Adrenal gland (tissue), 9 donors: ENCODE measurements at regions not wholly inside any gene's neighbourhood (a gene's known extent, or its start where the extent isn't known, plus 50 kb on each side); places are given as distances from the start of the nearest gene placed in this dataset.

ENCODE experiments used
- DNase-seq, 7 donors: peaks; one replicate each; pipeline ENCODE4 v3.0.0-alpha.2; 2019 to 2020
- H3K27ac ChIP-seq, 5 donors: fragments of 200-600 bp; sonication (generic) in 4 of 5; 1 replicate in 3 of 5; 2 replicates in 2 of 5; pipeline versions ENCODE4 v1.5.1 to v1.8.0; 2016 to 2020; ENCODE audit warnings: mild to moderate bottlenecking in 1 of 5
- H3K27me3 ChIP-seq: fragments of 200-600 bp; 2 replicates; pipeline ENCODE4 v1.8.0; 2021
- H3K36me3 ChIP-seq, 2 donors: fragments of 200-600 bp; replicated peaks in 1 of 2; 1 replicate in 1 of 2; 2 replicates in 1 of 2; pipeline versions ENCODE4 v1.5.1 to v1.8.0; 2018 to 2022
- H3K4me1 ChIP-seq, 2 donors: fragments of 200-600 bp; replicated peaks in 1 of 2; 1 replicate in 1 of 2; 2 replicates in 1 of 2; pipeline versions ENCODE4 v1.5.1 to v1.8.0; 2018 to 2021
- H3K4me3 ChIP-seq, 4 donors: fragments of 200-600 bp; sonication (generic) in 3 of 4; one replicate each; pipeline ENCODE4 v1.5.1; 2016 to 2018
- H3K9me3 ChIP-seq, 3 donors: fragments of 200-600 bp; sonication (generic) in 1 of 3; replicated peaks in 1 of 3; 1 replicate in 2 of 3; 2 replicates in 1 of 3; pipeline versions ENCODE4 v1.5.1 to v1.8.0; 2016 to 2021
- CTCF ChIP-seq, 6 experiments: fragments of 450-650 bp in 4 of 6; fragments of 200-600 bp in 2 of 6; sonication (generic) in 1 of 6; IDR thresholded peaks; 1 replicate in 5 of 6; 2 replicates in 1 of 6; pipeline versions ENCODE4 v1.5.1 to v1.8.0; 2016 to 2021; ENCODE audit warnings: antibody characterized with exemption in 6 of 6, mild to moderate bottlenecking in 2 of 6, moderate library complexity in 1 of 6
- POLR2A ChIP-seq, 2 donors: fragments of 450-650 bp; IDR thresholded peaks; one replicate each; pipeline ENCODE4 v1.6.1; 2017; ENCODE audit warnings: antibody characterized with exemption in 2 of 2, mild to moderate bottlenecking in 2 of 2, moderate library complexity in 1 of 2
- WGBS, 4 donors: extraction: QIAGEN DNeasy Blood & Tissue Kit in 2 of 4; methylation state at CpG; one replicate each; pipeline versions ENCODE4 v1.1.5 to v1.1.7; 2013 to 2017; 5-methylcytosine and 5-hydroxymethylcytosine counted together
- intact Hi-C, 2 donors: fragments of 100-400 bp; cut with DNase I; formaldehyde crosslinking; loops; one replicate each; pipeline versions ENCODE4 v1.14.1 to v1.15.0; 2022 to 2023
- donor health status: healthy with polysubstance abuse.
- donor health status: Bipolar disorder and iron deficiency.
- donor health status: DM: yes; HTN: yes; CAD: no.
- donor health status: DM: no; HTN: no; CAD: no.
- donor health status: DM: no; HTN: no; CAD: no.

GRCh38 chr12:20211541-20211940 lies 156.8 kb upstream of the PDE3A start:
- intact Hi-C loops = no loop called here
- H3K27ac ChIP-seq = peak overlapping the region in 2 of 5 donors; percentile 65
- no peaks in the 10 kb centered on the region for H3K9me3 ChIP-seq
- 30 to 56% (median 45%) methylated on average over 3 of the region's 3 CpGs for WGBS, 4 donors
- no peak overlapping the region for H3K4me3 ChIP-seq
- TF ChIP-seq CTCF (IDR thresholded peaks at IDR 0.05) (no peak), POLR2A (IDR thresholded peaks at IDR 0.05) (no peak)
- H3K36me3 ChIP-seq = no peaks in the 10 kb centered on the region
- no peak for DNase-seq
- no peaks in the 10 kb centered on the region for H3K27me3 ChIP-seq
- peaks cover 0 to 33% of the 10 kb centered on the region in 2 donors for H3K4me1 ChIP-seq

GRCh38 chr12:20211981-20212421 lies 156.3 kb upstream of the PDE3A start:
- H3K4me3 ChIP-seq = peak overlapping the region in 1 of 4 donors; percentile 36
- no peaks in the 10 kb centered on the region for H3K27me3 ChIP-seq
- no peak for TF ChIP-seq POLR2A (IDR thresholded peaks at IDR 0.05)
- TF ChIP-seq CTCF (IDR thresholded peaks at IDR 0.05) = no peak
- peaks cover 0 to 33% of the 10 kb centered on the region in 2 donors for H3K4me1 ChIP-seq
- no peaks in the 10 kb centered on the region for H3K9me3 ChIP-seq
- H3K36me3 ChIP-seq = no peaks in the 10 kb centered on the region
- peak overlapping the region in 4 of 5 donors; percentile 43 to 65 (median 56) for H3K27ac ChIP-seq
- DNase-seq = no peak
- intact Hi-C loops = no loop called here
- WGBS, 4 donors = 15 to 22% (median 17%) methylated on average over 2 of the region's 2 CpGs

- 30 to 32% (median 31%) methylated on average over 9 of the region's 9 CpGs for WGBS, 4 donors
- Histone ChIP-seq H3K4me1 (peaks cover 0 to 33% of the 10 kb centered on the region in 2 donors), H3K4me3 (peak overlapping the region in 1 of 4 donors; percentile 36), H3K9me3 (no peaks in the 10 kb centered on the region), H3K27me3 (no peaks in the 10 kb centered on the region), H3K36me3 (no peaks in the 10 kb centered on the region), H3K27ac (peak overlapping the region in 4 of 5 donors; percentile 43 to 65 (median 56))
- intact Hi-C loops = no loop called here
- peak; percentile 64 to 92 (median 84) for DNase-seq
- no peak for TF ChIP-seq CTCF (IDR thresholded peaks at IDR 0.05)
- no peak for TF ChIP-seq POLR2A (IDR thresholded peaks at IDR 0.05)
Observed at GRCh38 chr12:20212658-20213555, 155.4 kb upstream of the PDE3A start.

- intact Hi-C loops = no loop called here
- no peak for TF ChIP-seq CTCF (IDR thresholded peaks at IDR 0.05)
- no peak for TF ChIP-seq POLR2A (IDR thresholded peaks at IDR 0.05)
- Histone ChIP-seq H3K4me3 (no peak overlapping the region), H3K27ac (no peak overlapping the region), H3K27me3 (no peaks in the 10 kb centered on the region), H3K36me3 (no peaks in the 10 kb centered on the region), H3K9me3 (no peaks in the 10 kb centered on the region), H3K4me1 (peaks cover 0 to 33% of the 10 kb centered on the region in 2 donors)
- no peak for DNase-seq
- 70 to 72% (median 72%) methylated on average over 7 of the region's 7 CpGs for WGBS, 4 donors
Observed at GRCh38 chr12:20213723-20214625, 154.4 kb upstream of the PDE3A start.
